UCSD-AML1 (cell line): ENCODE measurements at regions not wholly inside any gene's neighbourhood (a gene's known extent, or its start where the extent isn't known, plus 50 kb on each side); places are given as distances from the start of the nearest gene placed in this dataset.
"Not testable (repeated sequence)": the region's sequence is repeated elsewhere in the genome, so short reads cannot be mapped to it uniquely, and the experiment has no call there.

Experiments used
- DNase-seq: peaks from one replicate; lab custom pipeline; 2025; ENCODE audit not compliant: unreplicated experiment; lab: John Stamatoyannopoulos, UW

DNA sequence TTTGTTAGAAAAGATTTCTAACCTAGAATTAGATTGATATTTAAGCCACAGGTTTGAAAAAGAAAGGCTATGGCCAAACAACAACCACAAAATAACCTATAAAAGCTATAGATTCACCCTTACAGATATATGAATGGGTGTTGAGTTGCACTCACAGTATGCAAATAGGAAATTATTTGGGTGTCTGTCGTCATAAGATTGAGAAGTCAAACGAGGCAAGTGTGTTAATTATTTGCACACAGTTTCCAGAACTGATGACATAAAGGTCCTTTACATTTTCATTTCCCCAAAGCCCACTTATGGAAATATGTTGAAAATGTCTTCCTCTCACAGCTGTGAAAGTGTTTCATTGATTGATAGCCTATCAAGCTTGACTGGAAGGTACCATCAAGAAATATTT lies 101.2 kb upstream of the CXCL13 start:
- no peak for DNase-seq

DNA sequence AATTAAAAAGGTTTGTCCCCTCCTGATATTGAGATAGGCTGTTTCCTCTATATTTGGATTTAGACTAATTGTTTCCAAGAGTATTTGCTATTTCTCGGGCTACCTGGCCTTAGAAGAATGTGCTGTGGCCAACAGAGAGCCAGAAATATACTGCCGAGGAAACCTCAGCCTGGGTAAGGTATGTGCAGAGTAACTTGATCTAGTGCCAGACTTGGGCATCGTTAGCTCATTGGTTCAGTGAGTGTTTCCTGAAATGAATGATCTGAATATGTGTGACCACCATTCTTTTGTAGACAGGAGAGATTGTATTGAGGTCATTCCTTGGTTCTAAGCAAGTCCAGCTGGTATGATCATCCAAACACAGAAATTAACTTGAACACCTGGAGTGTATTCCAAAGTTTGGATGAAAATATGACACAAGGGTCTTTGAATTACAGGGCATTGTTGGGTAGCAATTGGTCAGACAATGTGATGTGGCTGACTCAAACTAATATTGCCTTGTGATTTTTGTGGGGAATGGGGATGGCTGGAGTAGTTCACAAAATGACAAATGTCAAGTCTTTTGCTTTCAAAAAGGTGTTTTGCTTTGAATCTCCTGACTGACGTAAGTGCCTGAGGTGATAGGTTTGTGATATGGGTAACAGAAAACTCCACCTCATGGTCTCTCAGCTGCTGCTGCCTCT lies 100.2 kb upstream of the CXCL13 start:
- DNase-seq = no peak

DNA sequence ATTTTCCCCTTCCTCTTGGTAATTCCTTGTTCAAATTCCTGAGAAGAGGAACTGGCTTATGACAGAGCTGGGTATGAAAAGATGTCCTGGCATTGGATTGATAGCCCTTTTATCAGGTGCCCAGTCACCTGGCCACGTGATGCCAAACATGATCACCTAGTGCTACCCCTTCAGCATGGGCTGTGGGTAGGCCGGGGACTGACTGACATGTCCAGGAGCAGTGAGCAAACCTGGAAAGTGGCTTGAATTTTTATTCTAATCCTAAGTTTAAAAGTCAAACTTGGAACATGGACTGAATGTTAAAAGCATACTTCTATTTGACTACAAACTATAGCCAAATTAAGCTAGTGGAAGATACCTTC lies 99.7 kb upstream of the CXCL13 start:
- DNase-seq = no peak

DNA sequence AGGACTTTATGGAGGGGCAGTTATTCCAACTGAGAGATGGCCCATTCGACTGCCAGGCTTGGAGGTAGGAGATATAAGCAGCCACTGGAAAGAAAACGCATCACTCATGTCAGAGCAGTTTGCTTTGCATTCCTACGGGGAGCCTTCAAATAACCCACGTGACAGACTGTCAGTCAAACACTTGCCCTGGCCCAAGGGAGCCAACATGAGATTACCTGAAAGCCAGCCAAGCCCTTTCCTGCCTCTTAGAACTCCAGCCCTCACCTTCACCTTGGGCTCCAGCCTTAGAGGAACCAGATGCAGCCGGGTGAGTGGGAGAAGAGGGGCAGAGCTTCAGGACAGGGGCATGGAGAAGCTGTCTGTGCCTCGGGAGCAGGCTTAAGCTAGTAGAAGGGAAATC lies 95.3 kb upstream of the CXCL13 start:
- no peak for DNase-seq

DNA sequence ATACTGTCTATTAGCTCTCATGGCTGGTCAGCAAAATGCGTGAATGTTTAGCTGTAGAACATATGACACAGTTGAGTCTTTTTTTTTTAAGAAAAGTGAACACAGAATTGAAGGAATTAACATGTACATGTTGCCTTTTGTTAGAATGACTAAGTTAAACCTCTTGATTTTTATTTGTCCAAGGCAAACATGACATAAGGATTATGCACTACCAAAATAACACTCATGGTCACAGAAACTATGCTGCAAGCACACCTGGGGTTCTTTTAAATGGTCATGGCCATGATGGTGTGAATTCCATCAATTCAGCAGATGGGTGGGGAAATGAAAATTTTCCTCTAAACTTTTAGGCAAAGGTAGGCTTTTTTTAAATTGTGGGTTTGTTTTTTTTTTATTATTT lies 80.1 kb upstream of the CXCL13 start:
- no peak for DNase-seq

DNA sequence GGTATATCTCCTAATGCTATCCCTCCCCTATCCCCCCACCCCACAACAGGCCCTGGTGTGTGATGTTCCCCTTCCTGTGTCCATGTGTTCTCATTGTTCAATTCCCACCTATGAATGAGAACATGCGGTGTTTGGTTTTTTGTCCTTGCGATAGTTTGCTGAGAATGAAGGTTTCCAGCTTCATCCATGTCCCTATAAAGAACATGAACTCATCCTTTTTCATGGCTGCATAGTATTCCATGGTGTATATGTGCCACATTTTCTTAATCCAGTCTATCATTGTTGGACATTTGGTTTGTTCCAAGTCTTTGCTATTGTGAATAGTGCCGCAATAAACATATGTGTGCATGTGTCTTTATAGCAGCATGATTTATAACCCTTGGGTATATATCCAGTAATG lies 77.7 kb upstream of the CXCL13 start:
- not testable (repeated sequence) for DNase-seq

DNA sequence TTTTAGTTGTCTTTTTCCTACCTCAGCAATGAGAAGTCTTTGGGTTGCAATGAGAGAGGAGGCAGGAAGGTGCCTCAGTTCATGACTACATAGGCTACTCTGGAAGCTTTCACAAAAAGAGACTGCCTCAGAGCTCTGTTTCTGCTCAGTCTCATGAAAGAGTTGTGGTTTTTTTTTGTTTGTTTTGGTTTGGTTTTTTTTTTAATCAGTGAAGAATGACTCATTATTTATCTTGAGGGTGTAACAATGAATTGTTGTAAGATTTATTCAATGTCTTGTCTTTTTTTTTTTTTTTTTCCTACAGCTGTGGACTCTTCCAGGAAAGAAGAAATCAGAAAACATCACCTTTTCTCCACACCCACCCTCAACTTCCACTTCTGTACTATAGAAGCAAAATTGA lies 67.5 kb upstream of the CXCL13 start:
- no peak for DNase-seq

DNA sequence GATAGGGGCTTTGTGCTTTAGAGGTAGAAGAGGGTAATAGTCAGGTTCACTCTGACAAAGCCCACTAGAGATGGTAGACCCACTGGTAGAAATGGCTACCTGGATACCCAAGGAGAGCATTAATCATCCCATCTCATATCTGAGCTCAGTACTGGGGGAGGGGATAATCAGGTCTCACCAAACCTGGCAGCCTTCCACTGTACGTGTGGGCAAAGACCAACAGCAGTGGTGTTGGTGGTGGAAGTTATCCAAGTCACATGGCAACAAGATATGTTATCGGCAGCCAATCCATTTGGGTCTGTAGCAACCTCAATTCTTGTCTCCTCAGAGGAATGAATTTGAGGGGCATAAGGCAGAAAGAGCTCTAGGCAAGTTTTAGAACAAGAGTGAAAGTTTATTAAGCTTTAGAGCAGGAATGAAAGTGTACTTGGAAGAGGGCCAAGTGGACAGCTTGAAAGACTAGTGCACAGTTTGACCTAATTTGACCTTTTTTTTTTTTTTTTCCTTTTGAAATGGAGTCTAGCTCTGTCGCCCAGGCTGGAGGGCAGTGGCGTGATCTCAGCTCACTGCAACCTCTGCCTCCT lies 67.0 kb upstream of the CXCL13 start:
- no peak for DNase-seq
